ENCODE measurements at regions not wholly inside any gene's neighbourhood (a gene's known extent, or its start where the extent isn't known, plus 50 kb on each side); places are given as distances from the start of the nearest gene placed in this dataset.

GRCh38 chr2:104250635-104251034 is 603.3 kb upstream of the POU3F3 start:
- TF ChIP-seq REST (IDR thresholded peaks at IDR 0.05; ENCODE audit: insufficient replicate concordance, low read depth) (no peak), SPI1 (IDR thresholded peaks at IDR 0.05; ENCODE audit: borderline replicate concordance, low read depth) (no peak), CTCF (IDR thresholded peaks at IDR 0.05; ENCODE audit: insufficient read depth, low read length) (no peak), POLR2AphosphoS5 (IDR thresholded peaks at IDR 0.05; ENCODE audit: low read depth) (no peak), GABPA (IDR thresholded peaks at IDR 0.05; ENCODE audit: low read depth) (no peak)
- no peak for DNase-seq (ENCODE audit: low read depth in 1 of 2, low spot score in 1 of 2)
- H3K4me3 ChIP-seq (replicated peaks; ENCODE audit: insufficient read depth, low read length) = no peak overlapping the region
- no peak overlapping the region for H3K27ac ChIP-seq (replicated peaks)
- no peaks in the 10 kb centered on the region for H3K27me3 ChIP-seq (ENCODE audit: insufficient read depth, poor library complexity, severe bottlenecking)

- no peak overlapping the region for H3K4me3 ChIP-seq (replicated peaks; ENCODE audit: insufficient read depth, low read length)
- no peak for DNase-seq (ENCODE audit: low read depth in 1 of 2, low spot score in 1 of 2)
- no peaks in the 10 kb centered on the region for H3K27me3 ChIP-seq (ENCODE audit: insufficient read depth, poor library complexity, severe bottlenecking)
- TF ChIP-seq GABPA (IDR thresholded peaks at IDR 0.05; ENCODE audit: low read depth) = no peak
- TF ChIP-seq CTCF (IDR thresholded peaks at IDR 0.05; ENCODE audit: insufficient read depth, low read length) = no peak
- no peak for TF ChIP-seq REST (IDR thresholded peaks at IDR 0.05; ENCODE audit: insufficient replicate concordance, low read depth)
- TF ChIP-seq POLR2AphosphoS5 (IDR thresholded peaks at IDR 0.05; ENCODE audit: low read depth) = no peak
- TF ChIP-seq SPI1 (IDR thresholded peaks at IDR 0.05; ENCODE audit: borderline replicate concordance, low read depth) = no peak
- no peak overlapping the region for H3K27ac ChIP-seq (replicated peaks)
These were observed 599.9 kb upstream of the POU3F3 start for GRCh38 chr2:104254017-104254416.

- no peak overlapping the region for H3K27ac ChIP-seq (replicated peaks)
- DNase-seq (ENCODE audit: low read depth in 1 of 2, low spot score in 1 of 2) = no peak
- no peak for TF ChIP-seq POLR2AphosphoS5 (IDR thresholded peaks at IDR 0.05; ENCODE audit: low read depth)
- no peak for TF ChIP-seq REST (IDR thresholded peaks at IDR 0.05; ENCODE audit: insufficient replicate concordance, low read depth)
- no peak for TF ChIP-seq GABPA (IDR thresholded peaks at IDR 0.05; ENCODE audit: low read depth)
- no peak for TF ChIP-seq CTCF (IDR thresholded peaks at IDR 0.05; ENCODE audit: insufficient read depth, low read length)
- TF ChIP-seq SPI1 (IDR thresholded peaks at IDR 0.05; ENCODE audit: borderline replicate concordance, low read depth) = no peak
- no peak overlapping the region for H3K4me3 ChIP-seq (replicated peaks; ENCODE audit: insufficient read depth, low read length)
- no peaks in the 10 kb centered on the region for H3K27me3 ChIP-seq (ENCODE audit: insufficient read depth, poor library complexity, severe bottlenecking)
These were observed 591.2 kb upstream of the POU3F3 start for GRCh38 chr2:104262714-104263113.

Measured in HL-60 (cell line).